GM19452 (cell line): ENCODE measurements at regions not wholly inside any gene's neighbourhood (a gene's known extent, or its start where the extent isn't known, plus 50 kb on each side); places are given as distances from the start of the nearest gene placed in this dataset.
"Not testable (repeated sequence)": the region's sequence is repeated elsewhere in the genome, so short reads cannot be mapped to it uniquely, and the experiment has no call there.

Experiments
- ATAC-seq: cut with Tn5 transposase; IDR thresholded peaks from one replicate; pipeline ENCODE4 v1.9.1; 2021; ENCODE audit not compliant: unreplicated experiment

DNA sequence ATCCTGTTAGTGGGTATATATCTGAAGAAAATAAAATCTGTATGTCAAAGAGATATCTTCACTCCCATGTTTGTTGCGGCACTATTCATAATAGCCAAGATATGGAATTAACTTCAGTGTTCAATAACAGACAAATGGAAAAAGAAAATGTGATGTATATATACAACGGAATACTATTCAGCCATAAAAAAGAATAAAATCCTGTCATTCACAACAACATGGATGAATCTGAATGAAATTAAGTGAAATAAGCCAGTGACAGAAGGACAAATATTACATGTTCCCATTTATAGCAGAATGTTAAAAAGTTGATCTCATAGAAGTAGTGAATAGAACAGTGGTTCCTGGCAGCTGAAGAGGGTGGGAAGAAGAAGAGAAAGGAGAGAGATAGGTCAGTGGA is 239.1 kb upstream of the RUNX1 start:
- ATAC-seq, result no peak

DNA sequence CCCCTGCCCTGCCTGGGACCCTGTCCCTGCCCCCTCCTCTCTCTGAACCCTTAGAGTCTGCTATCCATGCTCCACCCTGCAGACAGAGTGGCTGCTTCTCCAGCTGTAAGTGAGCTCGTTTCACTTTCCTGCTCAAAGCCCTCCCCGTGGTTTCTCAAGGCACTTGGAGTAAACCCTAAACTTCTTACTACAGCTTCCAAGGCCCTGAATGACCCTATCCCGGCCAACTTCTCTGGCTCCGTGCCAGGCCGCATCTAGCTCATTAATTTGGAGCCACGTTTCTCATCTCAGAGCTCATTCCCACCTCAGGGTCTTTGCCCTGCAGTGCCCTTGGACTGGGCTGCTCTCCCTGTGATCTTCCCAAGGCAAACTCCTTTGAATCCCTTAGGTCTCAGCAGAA is 235.1 kb upstream of the RUNX1 start:
- ATAC-seq, result no peak

DNA sequence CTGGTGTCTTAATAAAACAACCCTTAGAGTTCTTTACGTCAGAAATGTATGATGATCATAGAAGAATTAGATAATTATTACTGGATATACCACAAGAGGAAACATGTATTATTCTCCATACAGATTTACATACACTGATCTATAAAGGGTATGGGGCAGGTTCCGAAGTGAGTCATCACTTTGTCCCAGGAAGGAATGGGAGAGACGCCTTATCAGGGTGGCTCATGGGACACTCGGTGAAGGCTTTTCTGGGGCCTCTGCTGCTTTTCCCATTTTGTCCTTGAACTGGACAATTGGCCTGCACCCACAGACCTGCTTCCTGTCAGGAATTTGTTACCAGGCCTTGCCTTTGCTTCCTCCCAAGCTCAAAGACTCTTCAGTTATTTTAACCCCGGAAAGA is 233.8 kb upstream of the RUNX1 start:
- no peak for ATAC-seq

DNA sequence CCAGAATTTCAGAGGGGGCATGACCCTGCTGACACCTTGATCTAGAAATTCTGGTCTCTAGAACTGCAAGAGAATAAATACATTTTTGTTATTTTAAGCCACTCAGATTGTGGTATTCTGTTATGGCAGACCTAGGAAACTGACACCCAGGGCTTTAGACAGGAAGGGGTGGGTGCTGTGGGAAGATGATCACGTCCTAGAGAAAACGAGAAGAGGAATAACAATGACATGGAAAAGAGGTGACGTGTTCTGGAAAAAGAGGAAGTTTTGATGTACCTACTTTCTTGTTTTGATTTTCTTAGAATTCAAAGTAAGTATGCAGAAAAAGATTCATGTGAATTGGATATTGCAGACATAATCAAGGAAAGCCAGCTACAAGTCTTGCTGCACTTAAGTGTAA is 232.9 kb upstream of the RUNX1 start:
- no peak for ATAC-seq

DNA sequence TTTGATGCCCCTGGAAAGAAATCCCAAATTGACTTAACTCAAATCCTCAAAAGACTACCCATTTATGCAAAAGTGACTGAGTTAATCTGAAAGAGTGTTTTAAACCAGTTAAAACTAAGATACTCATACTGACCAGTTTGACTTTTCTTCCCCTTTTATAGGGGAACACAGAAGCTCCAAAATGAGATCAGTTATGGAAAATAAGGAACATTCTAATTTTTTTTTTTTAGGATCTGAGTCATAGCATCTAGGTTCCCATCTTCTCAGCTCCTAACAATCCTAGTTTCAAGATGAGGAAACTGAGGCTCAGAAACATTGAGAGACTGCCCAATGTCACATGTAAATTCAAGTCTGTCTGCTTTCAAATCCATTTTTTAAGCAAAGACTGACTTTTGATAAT is 231.1 kb upstream of the RUNX1 start:
- no peak for ATAC-seq

DNA sequence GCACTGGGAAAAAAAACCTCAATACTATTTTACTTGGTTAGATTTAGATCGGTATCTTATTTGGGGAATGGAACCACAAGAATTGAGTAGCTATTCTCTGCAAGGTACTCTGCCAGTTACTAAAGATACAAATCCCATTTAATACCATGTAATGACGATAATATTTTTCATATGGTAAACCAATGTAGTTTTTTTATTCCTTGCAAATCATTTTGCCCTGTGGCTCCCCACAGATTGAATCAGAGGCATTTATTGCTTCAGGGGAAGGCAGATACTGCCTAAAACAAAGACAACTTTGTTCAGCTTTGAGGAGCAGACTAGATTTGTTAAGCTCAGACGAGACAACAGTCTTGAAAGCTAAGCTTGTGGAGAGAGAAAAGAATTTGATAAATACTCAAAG is 226.7 kb upstream of the RUNX1 start:
- ATAC-seq, result no peak

DNA sequence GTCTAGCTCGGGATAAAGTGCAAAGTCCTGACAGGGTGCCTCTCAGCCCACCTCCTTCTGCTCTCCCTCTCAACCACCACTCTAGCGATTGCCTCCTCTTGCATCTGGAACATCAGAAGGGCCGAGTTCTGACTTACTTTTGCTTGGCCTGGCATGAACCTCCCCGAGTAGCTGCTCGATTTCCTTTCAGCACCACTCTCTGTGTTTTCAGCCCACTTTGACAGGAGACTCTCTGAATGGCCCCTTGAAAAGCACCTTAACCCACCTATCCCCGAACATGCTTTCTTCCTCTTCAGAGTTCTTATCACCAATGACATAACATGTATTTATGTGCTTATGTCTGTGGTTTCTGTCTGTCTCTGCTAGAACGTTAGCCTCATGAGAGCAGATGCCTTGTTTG is 225.8 kb upstream of the RUNX1 start:
- ATAC-seq, result no peak

DNA sequence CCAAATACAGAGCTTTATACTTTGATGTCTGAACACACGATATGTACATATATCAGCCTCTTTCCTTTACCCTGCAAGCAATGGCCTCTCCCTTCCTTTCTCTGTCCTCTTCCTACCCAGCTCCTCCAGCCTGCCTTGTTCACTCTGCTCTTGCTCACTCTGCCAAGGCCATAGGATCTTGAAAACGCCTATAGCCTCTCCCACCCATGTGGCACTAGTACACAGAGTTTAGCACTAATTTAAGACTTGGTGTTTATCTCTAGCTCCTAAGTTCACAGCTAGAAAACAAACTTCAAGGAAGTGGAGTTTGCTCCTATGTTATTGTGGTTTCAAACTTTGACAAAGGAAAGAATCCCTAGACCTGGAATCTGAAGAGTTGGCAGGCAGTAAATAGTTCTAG is 225.0 kb upstream of the RUNX1 start:
- ATAC-seq, result no peak

DNA sequence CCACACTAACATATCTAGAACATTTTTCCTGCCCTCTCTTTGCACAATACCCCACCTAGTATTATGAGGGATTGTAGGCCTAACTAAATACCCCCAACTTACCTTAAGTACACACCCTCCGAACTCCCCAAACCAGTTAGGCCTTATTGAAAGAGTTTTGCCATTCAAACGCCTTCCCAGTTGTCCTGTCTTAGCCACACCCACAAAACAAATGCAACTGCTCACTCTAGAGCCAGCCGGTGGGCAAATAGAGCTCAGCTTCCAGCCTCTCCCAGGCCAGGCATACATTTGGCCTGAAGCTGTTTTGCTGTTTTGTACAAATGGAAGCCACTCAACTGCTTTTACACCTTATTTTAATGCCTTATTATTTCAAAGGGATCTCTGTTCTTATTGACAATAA is 224.2 kb upstream of the RUNX1 start:
- ATAC-seq, result no peak

DNA sequence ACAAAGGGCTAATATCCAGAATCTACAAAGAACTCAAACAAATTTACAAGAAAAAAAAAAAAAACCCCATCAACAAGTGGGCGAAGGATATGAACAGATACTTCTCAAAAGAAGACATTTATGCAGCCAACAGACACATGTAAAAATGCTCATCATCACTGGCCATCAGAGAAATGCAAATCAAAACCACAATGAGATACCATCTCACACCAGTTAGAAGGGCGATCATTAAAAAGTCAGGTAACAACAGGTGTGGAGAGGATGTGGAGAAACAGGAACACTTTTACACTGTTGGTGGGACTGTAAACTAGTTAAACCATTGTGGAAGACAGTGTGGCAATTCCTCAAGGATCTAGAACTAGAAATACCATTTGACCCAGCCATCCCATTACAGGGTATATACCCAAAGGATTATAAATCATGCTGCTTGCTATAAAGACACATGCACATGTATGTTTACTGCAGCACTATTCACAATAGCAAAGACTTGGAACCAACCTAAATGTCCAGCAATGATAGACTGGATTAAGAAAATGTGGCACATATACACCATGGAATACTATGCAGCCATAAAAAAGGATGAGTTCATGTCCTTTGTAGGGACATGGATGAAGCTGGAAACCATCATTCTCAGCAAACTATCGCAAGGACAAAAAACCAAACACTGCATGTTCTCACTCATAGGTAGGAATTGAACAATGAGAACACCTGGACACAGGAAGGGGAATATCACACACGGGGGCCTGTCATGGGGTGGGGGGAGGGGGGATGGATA is 222.4 kb upstream of the RUNX1 start:
- ATAC-seq, result not testable (repeated sequence)

DNA sequence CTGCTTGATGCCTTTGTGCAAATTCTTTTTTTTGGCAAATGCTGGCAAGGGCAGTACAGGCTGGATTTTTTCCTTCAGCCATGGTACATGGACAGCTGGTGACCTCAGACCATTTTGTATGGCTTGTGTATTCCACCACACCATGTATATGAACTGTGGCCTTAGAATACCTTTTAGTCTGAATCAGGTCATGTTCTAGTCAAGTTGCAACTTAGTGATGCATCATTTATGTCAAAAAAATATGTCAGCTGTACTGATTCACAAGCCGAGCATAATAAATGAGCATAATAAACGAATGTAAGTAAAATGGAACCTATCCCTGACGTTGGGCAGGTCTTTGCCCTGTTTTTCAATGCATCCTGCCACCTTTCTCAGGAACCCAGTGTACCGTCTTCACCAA is 219.7 kb upstream of the RUNX1 start:
- no peak for ATAC-seq

DNA sequence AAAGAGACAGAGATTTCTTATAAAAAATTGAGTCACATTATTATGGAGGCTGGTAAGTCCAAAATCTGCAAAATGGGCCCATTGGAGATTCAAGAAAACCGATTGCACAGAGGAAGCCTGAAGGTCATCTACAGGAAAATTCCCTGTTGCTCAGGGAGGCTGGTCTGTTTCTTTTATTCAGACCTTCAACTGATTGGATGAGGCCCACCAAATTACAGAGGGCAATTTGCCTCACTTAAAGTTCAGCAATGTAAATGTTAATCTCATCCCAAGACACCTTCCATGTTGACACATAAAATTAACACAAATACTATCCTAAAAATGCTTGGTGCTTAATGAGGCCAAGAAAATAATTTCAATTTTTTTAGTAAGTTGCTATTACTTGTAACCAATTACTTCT is 219.2 kb upstream of the RUNX1 start:
- no peak for ATAC-seq

DNA sequence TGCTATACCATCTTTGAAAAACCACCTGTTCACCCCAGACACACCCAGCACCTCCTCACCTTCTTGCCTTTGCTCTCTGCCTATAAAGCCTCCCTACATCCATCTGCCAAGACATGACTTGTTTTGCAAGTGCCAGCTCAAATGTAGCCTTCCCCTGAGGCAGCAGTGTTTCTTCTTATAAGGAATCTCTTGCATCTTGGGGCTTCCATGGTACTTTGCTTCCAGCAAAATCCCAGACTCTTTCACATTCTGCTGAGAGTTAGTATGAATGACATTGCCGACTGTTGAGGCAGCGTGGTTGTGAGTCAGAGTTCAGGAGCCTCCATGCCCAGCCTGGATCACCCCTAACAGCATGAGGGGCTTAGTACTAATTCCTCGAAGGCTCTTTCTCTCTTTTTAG is 217.4 kb upstream of the RUNX1 start:
- ATAC-seq, result no peak

DNA sequence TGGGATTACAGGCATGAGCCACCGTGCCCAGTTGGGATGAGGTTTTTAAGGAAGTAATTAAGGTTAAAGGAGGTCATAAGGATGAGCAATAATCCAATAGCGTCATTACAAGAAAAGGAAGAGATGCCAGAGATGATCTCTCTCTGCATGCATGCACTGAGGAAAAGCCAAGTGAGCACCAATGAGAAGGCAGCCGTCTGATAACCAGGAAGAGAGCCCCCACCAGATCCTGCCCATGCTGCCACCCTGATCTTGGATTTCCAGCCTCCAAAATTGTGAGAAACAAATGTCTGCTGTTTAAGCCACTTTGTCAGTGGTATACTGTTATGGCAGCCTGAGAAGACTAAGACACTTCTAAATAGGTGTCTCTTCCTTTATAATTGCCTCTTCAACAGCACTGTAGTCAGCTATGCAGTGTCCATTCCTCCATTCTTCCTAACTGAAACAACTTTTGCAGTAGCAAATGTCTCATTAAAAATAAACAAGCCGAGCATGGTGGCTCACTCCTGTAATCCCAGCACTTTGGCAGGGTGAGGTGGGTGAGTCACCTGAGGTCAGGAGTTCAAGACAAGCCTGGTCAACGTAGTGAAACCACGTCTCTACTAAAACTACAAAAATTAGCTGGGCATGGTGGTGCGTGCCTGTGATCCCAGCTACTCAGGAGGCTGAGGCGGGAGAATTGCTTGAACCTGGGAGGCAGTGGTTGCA is 216.2 kb upstream of the RUNX1 start:
- ATAC-seq, result no peak

DNA sequence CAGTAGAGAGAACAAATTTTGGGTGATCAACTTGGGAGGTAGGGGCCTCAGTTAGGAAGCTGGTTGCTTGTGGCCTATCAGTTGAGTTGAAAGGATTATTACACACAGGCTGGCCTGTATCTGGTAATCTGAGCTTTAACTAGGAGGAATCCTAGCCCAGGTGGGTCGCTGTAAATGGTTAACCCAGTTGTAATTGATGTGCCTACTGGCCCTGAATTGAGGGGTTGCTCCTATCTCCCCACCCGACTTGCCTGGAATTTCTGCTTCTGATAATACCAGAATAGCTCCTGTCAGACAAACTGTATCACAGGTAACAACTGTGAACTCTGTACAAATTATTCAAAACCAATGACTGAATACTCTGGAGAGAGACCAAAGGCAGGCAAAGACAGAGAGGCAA is 210.4 kb upstream of the RUNX1 start:
- ATAC-seq, result no peak

DNA sequence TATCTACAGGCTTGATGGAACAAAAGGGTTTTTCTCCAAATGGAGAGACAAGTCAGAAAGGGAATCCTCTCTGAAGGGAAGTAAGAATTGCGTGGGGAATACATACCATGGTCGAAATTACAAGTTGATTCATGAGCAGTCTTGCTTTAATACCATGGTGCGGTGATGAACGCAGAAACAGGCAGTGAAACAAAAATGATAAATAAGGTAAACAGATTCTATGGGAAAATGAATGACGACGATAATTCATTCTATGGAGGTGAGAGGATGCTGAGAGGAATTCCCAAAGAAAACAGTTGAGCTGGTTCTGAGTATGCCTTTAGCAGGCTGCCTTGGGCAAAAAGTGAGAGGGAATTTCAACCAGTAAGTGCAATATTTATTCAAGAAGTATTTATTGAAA is 209.4 kb upstream of the RUNX1 start:
- ATAC-seq, result no peak

DNA sequence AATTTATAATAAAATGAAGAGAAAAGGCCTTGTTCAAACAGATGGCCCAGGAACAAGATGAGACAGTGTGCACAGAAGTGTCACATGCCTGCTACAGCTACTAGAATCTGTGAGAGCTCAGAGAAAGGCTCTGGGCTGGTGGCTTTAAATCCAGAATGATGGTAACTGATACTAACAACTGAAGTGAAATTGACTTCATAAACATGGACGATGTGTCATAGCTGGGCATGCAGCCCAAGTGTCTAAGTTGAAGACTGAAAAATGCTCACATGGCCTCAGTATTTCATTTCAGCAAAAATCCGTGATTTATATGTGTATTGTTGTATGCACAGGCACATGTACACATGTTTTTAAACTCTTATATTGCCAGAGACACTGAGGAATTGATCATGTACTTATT is 208.3 kb upstream of the RUNX1 start:
- ATAC-seq, result no peak

DNA sequence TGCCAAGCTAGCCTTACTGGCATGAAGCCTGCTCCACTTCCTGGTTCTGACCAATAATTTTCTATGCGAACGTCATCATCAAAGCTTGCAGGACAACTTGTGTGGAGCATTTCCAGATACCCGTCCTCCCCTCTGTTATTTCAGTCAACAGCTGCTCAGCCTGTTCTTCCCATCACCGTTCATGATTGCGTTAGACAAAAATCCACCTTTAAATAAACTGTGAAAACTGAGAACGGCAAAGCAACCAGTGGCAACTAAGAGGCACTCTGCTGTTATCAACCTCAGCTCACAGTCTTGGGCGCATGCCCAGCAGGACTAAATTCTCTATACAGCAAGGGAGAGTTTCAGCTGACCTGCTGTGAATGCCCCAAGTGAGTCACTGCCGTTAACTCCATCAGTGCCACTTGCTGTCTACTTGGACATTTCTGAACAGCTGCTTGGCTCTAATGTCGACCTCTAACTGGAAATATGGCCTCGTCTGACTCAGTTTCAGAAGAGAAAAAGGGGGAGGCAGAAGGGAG is 207.4 kb upstream of the RUNX1 start:
- no peak for ATAC-seq

DNA sequence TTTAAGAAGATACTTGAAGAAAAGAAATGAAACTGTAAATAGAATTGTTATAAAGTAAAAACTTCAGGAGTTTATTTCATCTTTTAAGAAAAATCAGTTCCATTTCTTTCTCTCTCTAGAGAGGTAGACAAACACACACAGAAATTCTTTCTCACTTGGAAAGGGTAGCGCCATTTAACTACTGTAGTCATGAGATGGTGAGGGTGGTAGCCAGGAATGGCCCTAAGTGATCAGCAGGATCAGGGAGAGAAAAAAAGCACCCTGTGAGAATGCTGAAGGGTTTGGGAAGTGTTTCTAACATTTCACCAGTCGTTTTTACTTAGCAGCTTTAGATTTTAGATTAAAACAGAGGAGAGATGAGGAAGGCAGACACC is 205.7 kb upstream of the RUNX1 start:
- ATAC-seq, result no peak

DNA sequence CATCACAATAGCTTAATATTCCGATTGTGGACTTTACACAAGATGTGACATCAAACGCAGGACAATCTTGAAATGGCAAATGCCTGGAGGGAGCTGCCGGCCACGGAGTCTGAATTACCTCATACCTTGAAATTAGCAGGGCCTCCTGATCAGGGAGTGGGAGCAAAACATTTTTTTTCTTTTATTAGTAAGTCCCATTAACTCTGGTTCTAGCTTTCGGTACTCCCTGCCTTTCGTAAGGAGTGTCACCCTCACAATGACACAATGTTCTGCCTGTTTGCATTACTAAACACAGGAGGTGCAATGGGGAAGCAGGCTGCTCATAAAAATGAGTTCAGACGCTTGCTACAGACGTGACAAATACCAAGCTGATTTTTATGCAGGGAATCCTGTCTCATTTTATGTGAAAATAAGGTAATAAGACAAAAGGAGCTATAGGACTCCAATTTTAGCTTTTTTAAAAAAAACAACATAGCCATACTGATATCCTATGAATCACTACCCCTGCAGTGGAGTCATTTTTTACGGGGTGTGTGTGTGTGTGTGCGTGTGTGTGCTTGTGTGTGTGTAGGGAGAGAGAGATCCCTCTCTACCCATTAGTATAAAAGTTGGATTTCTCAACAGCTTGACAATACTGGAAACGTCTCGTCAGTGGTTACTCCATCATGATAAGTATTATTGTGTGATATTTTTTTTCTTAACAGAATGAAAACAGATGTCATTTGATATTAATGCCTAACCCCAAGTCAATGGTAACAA is 205.1 kb upstream of the RUNX1 start:
- ATAC-seq, result no peak

DNA sequence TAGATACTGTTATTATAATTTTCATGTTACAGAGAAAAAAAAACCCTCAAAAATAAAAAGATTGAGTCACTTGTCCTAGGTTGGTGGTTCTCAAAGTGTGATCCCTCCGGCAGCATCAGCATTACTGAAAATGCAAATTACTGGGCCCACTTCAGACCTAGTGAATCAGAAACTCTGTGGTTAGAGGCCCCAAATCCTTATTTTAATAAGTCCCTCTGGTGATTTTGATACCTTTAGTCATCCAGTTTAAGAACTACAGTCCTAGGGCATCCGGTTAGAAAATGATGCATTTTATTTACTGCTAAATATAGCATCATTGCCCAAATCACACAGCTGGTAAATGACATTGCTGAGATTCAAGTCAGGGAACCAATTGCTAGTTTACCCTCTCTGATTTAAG is 203.7 kb upstream of the RUNX1 start:
- no peak for ATAC-seq

DNA sequence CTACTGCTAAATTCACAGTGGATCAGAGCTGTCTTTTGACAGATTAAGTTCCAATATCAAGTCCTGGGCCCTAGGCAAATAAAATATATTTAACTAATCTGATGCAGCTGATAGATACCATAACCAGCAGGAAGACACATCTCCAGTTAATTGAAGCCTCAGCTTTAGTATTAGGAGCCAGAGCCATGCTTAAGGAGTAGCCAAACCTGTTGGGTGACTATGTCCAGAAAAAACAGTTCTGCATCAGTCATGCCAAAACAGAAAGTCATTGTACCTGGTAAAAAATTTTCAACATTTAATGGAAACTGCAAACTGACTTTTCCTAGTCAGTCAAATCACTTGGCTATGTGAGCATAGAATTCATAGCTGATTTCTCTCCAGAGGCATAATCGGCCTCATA is 200.5 kb upstream of the RUNX1 start:
- ATAC-seq, result no peak
